Liver (tissue), 3 donors: ENCODE measurements at regions not wholly inside any gene's neighbourhood (a gene's known extent, or its start where the extent isn't known, plus 50 kb on each side); places are given as distances from the start of the nearest gene placed in this dataset.

Experiments used
- CTCF ChIP-seq: fragments of 150-350 bp; IDR thresholded peaks from 2 replicates; pipeline ENCODE4 v1.5.1; 2017; ENCODE audit warnings: improper control_type of control experiment, low read depth, low read length; ENCODE audit not compliant: missing input control
- HNF4G ChIP-seq: IDR thresholded peaks from 2 replicates; pipeline ENCODE4 v1.6.1; 2016; ENCODE audit warnings: antibody characterized with exemption
- MAX ChIP-seq: IDR thresholded peaks from 2 replicates; pipeline ENCODE4 v1.6.1; 2016; ENCODE audit warnings: antibody characterized with exemption
- NR2F2 ChIP-seq: IDR thresholded peaks from 2 replicates; pipeline ENCODE4 v1.6.1; 2016; ENCODE audit warnings: antibody characterized with exemption
- RAD21 ChIP-seq, 2 donors: IDR thresholded peaks; 2 replicates each; pipeline ENCODE4 v1.6.1; 2016; ENCODE audit warnings: antibody characterized with exemption in 2 of 2, mild to moderate bottlenecking in 2 of 2
- SP1 ChIP-seq: IDR thresholded peaks from 2 replicates; pipeline ENCODE4 v1.6.1; 2018; ENCODE audit warnings: antibody characterized with exemption, mild to moderate bottlenecking
- TAF1 ChIP-seq: conservative IDR thresholded peaks from 2 replicates; pipeline ENCODE4 v1.6.1; 2016; ENCODE audit warnings: antibody characterized with exemption, mild to moderate bottlenecking
- YY1 ChIP-seq: IDR thresholded peaks from 2 replicates; pipeline ENCODE4 v1.6.1; 2016; ENCODE audit warnings: antibody characterized with exemption, mild to moderate bottlenecking
- donor health status: healthy.
- donor health status: healthy.

- TF ChIP-seq CTCF, result no peak
- TF ChIP-seq NR2F2, result no peak
- no peak for TF ChIP-seq MAX
- TF ChIP-seq TAF1, result no peak
- TF ChIP-seq RAD21 (IDR thresholded peaks at IDR 0.05), result no peak
- no peak for TF ChIP-seq YY1
- TF ChIP-seq SP1, result no peak
- no peak for TF ChIP-seq HNF4G
These were observed 141.5 kb upstream of the SMAD1 start for GRCh38 chr4:145340071-145340675.
